Right ventricle myocardium superior (tissue), 1 donor: ENCODE measurements at regions not wholly inside any gene's neighbourhood (a gene's known extent, or its start where the extent isn't known, plus 50 kb on each side); places are given as distances from the start of the nearest gene placed in this dataset.
"Not testable (repeated sequence)": the region's sequence is repeated elsewhere in the genome, so short reads cannot be mapped to it uniquely, and the experiment has no call there.

Source experiments
- ATAC-seq: fragments of 200-7000 bp; cut with Tn5 transposase; one replicate; pipeline ENCODE4 v1.9.1; 2020; ENCODE audit warnings: mild to moderate bottlenecking; ENCODE audit not compliant: poor library complexity
- DNase-seq: peaks from one replicate; pipeline ENCODE4 v3.0.0-alpha.2; 2020
- intact Hi-C: fragments of 100-400 bp; cut with DNase I; formaldehyde crosslinking; loops from one replicate; pipeline ENCODE4 v1.11.2; 2022
- donor health status: DM: no; HTN: yes; CAD: no; lungs with severe emphysema.

GRCh38 chr6:144351379-144352127 is 66.4 kb downstream of the UTRN start:
- intact Hi-C loops = no loop called here
- DNase-seq = no peak
- peak; percentile 73 for ATAC-seq

GRCh38 chr6:144352331-144352730 is 67.2 kb downstream of the UTRN start:
- intact Hi-C loops = no loop called here
- DNase-seq (no peak), ATAC-seq (no peak)

- ATAC-seq = no peak
- intact Hi-C loops = no loop called here
- DNase-seq = no peak
These were observed 68.8 kb downstream of the UTRN start for GRCh38 chr6:144353871-144354314.

GRCh38 chr6:144359783-144360182 is 74.6 kb downstream of the UTRN start:
- no peak for ATAC-seq
- no peak for DNase-seq
- intact Hi-C loops = no loop called here

- intact Hi-C loops = no loop called here
- no peak for ATAC-seq
These were observed 75.3 kb downstream of the UTRN start for GRCh38 chr6:144360401-144360800.

GRCh38 chr6:144361016-144361415 is 75.9 kb downstream of the UTRN start:
- DNase-seq (no peak), ATAC-seq (no peak)
- intact Hi-C loops = no loop called here

More at GRCh38 chr6:144360401-144360800, 75.3 kb downstream of the UTRN start:
- DNase-seq = no peak

- no peak for DNase-seq
These were observed 77.2 kb downstream of the UTRN start for GRCh38 chr6:144362042-144363018.

GRCh38 chr6:144364208-144364720 is 79.1 kb downstream of the UTRN start:
- ATAC-seq = no peak
- intact Hi-C loops = no loop called here

More at GRCh38 chr6:144362042-144363018, 77.2 kb downstream of the UTRN start:
- ATAC-seq = peak; percentile 58
- intact Hi-C loops = no loop called here

GRCh38 chr6:144364782-144365181 is 79.6 kb downstream of the UTRN start:
- DNase-seq = no peak
- no peak for ATAC-seq
- intact Hi-C loops = no loop called here

More at GRCh38 chr6:144364208-144364720, 79.1 kb downstream of the UTRN start:
- no peak for DNase-seq

GRCh38 chr6:144365271-144365670 is 80.1 kb downstream of the UTRN start:
- intact Hi-C loops = no loop called here
- no peak for DNase-seq
- ATAC-seq = no peak

- ATAC-seq, intact Hi-C loops, DNase-seq: not testable (repeated sequence)
These were observed 84.6 kb downstream of the UTRN start for GRCh38 chr6:144369696-144370095.

GRCh38 chr6:144372116-144372515 is 87.0 kb downstream of the UTRN start:
- intact Hi-C loops = no loop called here
- DNase-seq = no peak
- no peak for ATAC-seq

GRCh38 chr6:144372611-144373594 is 87.8 kb downstream of the UTRN start:
- ATAC-seq = no peak
- DNase-seq = no peak
- intact Hi-C loops = no loop called here

GRCh38 chr6:144374525-144374924 is 89.4 kb downstream of the UTRN start:
- intact Hi-C loops = not testable (repeated sequence)

GRCh38 chr6:144377586-144378210 is 92.6 kb downstream of the UTRN start:
- ATAC-seq (no peak), DNase-seq (no peak)
- intact Hi-C loops = no loop called here

More at GRCh38 chr6:144374525-144374924, 89.4 kb downstream of the UTRN start:
- ATAC-seq, DNase-seq: not testable (repeated sequence)

GRCh38 chr6:144378437-144378836 is 93.3 kb downstream of the UTRN start:
- DNase-seq = no peak
- intact Hi-C loops = no loop called here
- ATAC-seq = peak; percentile 18

GRCh38 chr6:144379356-144379755 is 94.2 kb downstream of the UTRN start:
- no peak for DNase-seq
- no peak for ATAC-seq
- intact Hi-C loops = no loop called here

GRCh38 chr6:144381499-144381898 is 96.4 kb downstream of the UTRN start:
- ATAC-seq, intact Hi-C loops, DNase-seq: not testable (repeated sequence)
